PFSK-1 (cell line): ENCODE measurements at regions not wholly inside any gene's neighbourhood (a gene's known extent, or its start where the extent isn't known, plus 50 kb on each side); places are given as distances from the start of the nearest gene placed in this dataset.

Experiments used
- FOXP2 ChIP-seq: optimal IDR thresholded peaks from 2 replicates; pipeline ENCODE3; 2011; ENCODE audit warnings: borderline replicate concordance, control low read depth, inconsistent platforms; ENCODE audit not compliant: insufficient read depth; ENCODE audit errors: extremely low read length, extremely low read depth
- POLR2AphosphoS5 ChIP-seq: IDR thresholded peaks from 2 replicates; pipeline ENCODE4 v1.6.1; 2012; ENCODE audit warnings: low read depth, mild to moderate bottlenecking, control low read depth, low read length, moderate library complexity
- SIN3A ChIP-seq: IDR thresholded peaks from 2 replicates; pipeline ENCODE4 v1.6.1; 2012; ENCODE audit warnings: mild to moderate bottlenecking, low read length, moderate library complexity, borderline replicate concordance; ENCODE audit not compliant: insufficient read depth
- TAF1 ChIP-seq: IDR thresholded peaks from 2 replicates; pipeline ENCODE4 v1.6.1; 2012; ENCODE audit warnings: low read length, control low read depth, borderline replicate concordance; ENCODE audit not compliant: insufficient read depth
- TF ChIP-seq, protein P1 (sequence below), 2 experiments: IDR thresholded peaks; 2 replicates each; pipeline versions ENCODE4 v1.6.1 to v1.8.0; 2011 to 2012; ENCODE audit warnings: low read depth in 2 of 2, low read length in 2 of 2, control low read depth in 1 of 2, inconsistent platforms in 1 of 2, mild to moderate bottlenecking in 1 of 2, moderate library complexity in 1 of 2; ENCODE audit not compliant: insufficient read depth in 1 of 2

DNA sequence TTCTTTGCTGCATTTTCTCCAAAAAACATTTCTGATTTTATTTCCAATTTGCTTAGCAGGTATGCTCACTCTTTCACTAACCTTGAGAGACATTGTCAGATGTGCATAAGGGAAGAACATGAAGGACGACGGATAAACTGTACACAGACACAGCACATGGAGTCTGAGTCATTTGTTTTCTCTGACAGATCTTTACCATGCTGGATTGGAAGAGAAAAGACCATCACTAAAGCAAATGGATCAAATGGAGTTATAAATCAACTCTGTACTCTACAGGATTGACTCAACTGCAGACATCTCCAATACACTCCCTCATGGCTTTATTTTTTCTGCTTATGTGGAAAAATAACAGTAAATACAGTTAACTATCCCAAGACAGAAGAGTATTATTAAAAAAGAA lies 90.2 kb upstream of the CTSC start:
- TF ChIP-seq FOXP2 (no peak), POLR2AphosphoS5 (no peak), TAF1 (no peak), SIN3A (no peak)
- TF ChIP-seq, protein P1, sequence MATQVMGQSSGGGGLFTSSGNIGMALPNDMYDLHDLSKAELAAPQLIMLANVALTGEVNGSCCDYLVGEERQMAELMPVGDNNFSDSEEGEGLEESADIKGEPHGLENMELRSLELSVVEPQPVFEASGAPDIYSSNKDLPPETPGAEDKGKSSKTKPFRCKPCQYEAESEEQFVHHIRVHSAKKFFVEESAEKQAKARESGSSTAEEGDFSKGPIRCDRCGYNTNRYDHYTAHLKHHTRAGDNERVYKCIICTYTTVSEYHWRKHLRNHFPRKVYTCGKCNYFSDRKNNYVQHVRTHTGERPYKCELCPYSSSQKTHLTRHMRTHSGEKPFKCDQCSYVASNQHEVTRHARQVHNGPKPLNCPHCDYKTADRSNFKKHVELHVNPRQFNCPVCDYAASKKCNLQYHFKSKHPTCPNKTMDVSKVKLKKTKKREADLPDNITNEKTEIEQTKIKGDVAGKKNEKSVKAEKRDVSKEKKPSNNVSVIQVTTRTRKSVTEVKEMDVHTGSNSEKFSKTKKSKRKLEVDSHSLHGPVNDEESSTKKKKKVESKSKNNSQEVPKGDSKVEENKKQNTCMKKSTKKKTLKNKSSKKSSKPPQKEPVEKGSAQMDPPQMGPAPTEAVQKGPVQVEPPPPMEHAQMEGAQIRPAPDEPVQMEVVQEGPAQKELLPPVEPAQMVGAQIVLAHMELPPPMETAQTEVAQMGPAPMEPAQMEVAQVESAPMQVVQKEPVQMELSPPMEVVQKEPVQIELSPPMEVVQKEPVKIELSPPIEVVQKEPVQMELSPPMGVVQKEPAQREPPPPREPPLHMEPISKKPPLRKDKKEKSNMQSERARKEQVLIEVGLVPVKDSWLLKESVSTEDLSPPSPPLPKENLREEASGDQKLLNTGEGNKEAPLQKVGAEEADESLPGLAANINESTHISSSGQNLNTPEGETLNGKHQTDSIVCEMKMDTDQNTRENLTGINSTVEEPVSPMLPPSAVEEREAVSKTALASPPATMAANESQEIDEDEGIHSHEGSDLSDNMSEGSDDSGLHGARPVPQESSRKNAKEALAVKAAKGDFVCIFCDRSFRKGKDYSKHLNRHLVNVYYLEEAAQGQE (IDR thresholded peaks at IDR 0.05; ENCODE audit: insufficient read depth in 1 of 2, low read depth in 2 of 2, low read length in 2 of 2) = no peak

GRCh38 chr11:88424881-88425280 lies 87.3 kb upstream of the CTSC start:
- TF ChIP-seq, protein P1 (IDR thresholded peaks at IDR 0.05; ENCODE audit: insufficient read depth in 1 of 2, low read depth in 2 of 2, low read length in 2 of 2) = no peak
- TF ChIP-seq TAF1 (no peak), POLR2AphosphoS5 (no peak), SIN3A (no peak), FOXP2 (no peak)

DNA sequence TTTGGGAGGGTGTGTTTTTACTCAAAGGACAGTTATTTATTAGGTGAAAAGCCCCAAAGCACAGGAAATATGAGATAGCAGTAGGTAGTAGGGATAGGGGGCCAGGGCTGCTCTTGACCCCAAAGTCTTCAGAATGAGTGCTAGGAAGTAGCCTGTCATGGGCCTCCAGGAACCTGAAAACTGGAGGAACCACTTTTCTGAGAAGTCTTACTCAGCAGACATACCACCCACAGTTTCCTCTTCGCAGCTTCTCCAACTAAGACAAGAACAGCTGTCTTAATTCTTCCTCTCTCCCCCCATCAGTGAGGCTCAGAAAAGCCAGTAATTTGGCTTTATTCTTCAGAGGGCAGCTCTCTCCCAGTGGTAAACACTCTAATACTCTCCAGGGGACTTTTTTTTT lies 84.0 kb upstream of the CTSC start:
- TF ChIP-seq FOXP2 (no peak), POLR2AphosphoS5 (no peak), SIN3A (no peak), TAF1 (no peak)
- TF ChIP-seq, protein P1 (IDR thresholded peaks at IDR 0.05; ENCODE audit: insufficient read depth in 1 of 2, low read depth in 2 of 2, low read length in 2 of 2) = no peak

GRCh38 chr11:88420165-88420791 lies 82.7 kb upstream of the CTSC start:
- no peak for TF ChIP-seq TAF1
- TF ChIP-seq FOXP2 = no peak
- TF ChIP-seq SIN3A = no peak
- no peak for TF ChIP-seq POLR2AphosphoS5
- TF ChIP-seq, protein P1 (IDR thresholded peaks at IDR 0.05; ENCODE audit: insufficient read depth in 1 of 2, low read depth in 2 of 2, low read length in 2 of 2) = no peak

DNA sequence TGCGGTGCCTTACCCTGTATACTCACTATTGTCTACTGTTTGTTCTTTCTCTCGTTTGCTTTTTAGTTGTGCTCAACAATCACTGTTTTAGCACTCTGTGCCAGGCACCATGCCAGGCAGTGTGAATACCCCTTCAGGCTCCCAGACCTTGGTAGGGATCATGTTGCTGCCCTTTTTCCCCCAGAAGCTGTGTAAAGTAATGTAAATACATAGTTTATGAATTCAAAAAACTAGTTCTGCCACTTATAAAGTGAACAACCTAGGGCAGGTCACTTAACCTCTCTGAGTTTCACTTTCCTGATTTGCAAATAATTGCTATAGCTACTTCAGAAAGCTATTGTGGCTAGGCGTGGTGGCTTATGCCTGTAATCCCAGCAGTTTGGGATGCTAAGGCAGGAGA lies 81.0 kb upstream of the CTSC start:
- TF ChIP-seq, protein P1 (IDR thresholded peaks at IDR 0.05; ENCODE audit: insufficient read depth in 1 of 2, low read depth in 2 of 2, low read length in 2 of 2) = no peak
- TF ChIP-seq POLR2AphosphoS5 (no peak), SIN3A (no peak), FOXP2 (no peak), TAF1 (no peak)
